Stimulated activated CD4-positive, alpha-beta T cell treated with anti-CD3 and anti-CD28 coated beads, Interleukin-4, amount 100 ng/mL, for 4 hours (primary cell): ENCODE measurements at regions not wholly inside any gene's neighbourhood (a gene's known extent, or its start where the extent isn't known, plus 50 kb on each side); places are given as distances from the start of the nearest gene placed in this dataset.
"Not testable (repeated sequence)": the region's sequence is repeated elsewhere in the genome, so short reads cannot be mapped to it uniquely, and the experiment has no call there.

Experiments
- DNase-seq, 2 experiments: peaks; one replicate each; pipeline ENCODE4 v3.0.0-alpha.2; 2020

DNA sequence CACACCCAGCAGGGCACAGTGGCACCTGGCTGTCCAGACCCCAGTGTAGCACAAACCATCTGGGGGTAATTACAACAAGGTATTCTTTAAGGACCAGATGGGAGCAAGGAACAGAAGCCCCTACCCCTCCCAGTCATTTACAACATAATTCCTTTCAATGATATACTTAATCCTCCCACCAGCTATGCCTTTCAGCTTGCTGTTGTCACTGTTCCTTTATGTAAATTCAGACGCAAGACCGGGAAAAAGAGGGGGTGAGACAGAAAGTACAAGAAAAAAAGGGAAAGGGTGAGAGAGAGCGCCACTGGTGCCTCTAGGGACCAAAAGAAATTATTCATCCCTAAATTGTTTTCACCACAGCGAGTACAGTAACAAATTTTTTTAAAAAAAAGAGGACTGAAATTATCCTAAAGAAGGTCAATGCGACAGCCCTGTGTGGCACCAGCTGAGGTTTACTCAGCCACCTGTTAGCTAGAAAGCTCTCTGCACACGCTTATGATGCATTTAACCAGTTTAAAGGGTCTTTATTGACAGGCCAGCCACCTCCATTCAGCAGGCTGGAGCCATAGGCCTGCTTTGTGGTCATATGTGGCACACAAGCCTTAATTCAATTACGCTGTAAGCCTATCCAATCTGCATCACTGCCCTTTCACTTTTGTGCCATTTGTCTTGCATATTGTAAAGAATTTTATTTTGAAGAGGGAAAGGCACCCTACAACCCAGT lies 210.2 kb upstream of the ISL1 start:
- DNase-seq = no peak

DNA sequence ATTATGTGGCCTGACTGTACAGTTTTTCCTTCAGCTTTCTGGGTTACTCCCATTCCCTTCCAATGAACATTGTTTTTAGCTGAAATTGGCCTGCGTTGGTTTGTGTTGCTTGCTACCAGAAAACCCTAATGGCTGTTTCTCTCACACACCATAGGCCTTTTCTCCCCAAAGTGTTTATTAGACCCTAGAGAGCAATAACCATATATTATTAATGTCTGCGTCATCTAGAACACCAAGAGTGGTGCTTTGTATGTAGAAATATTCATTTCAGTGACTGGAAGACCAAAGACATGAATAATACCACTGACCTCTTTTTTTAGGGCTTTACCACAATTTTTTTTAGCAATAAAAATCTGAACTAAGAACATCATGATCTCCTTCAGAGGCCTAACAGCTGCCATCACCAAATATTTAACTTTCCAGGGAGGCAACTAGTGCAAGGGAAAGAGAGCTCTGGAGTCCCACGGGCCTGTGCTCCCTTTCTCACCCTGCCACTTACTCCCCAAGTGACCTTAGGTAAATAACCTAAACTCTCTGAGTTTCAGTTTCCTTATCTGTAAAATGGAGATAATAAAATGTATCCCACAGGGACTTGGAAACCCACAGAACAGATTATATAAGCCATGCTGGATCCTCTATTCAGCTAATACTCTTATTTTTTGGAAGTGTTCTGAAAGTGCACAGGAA lies 201.9 kb upstream of the ISL1 start:
- no peak for DNase-seq

DNA sequence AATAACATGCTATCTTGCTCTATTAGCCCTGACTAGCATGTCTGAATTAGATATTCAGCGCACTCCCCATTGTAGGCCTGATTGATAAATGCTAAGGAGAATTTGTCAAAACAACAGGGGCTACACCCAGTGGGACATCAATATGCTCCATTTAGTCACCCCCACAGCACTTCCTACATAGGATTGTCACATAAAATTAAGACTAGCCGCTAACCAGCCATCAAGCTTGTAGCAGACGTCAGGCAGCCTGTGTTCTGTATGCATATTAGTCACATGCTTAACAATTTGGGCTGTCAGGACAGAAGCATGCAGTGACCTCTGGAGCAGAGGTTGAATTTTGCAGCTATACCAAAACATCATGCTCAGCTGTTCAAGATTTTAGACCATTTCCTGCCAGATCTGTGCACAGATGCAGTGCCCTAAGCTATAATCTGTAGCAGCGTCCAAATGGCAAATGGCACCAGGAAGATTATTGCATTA lies 197.4 kb upstream of the ISL1 start:
- DNase-seq = no peak

DNA sequence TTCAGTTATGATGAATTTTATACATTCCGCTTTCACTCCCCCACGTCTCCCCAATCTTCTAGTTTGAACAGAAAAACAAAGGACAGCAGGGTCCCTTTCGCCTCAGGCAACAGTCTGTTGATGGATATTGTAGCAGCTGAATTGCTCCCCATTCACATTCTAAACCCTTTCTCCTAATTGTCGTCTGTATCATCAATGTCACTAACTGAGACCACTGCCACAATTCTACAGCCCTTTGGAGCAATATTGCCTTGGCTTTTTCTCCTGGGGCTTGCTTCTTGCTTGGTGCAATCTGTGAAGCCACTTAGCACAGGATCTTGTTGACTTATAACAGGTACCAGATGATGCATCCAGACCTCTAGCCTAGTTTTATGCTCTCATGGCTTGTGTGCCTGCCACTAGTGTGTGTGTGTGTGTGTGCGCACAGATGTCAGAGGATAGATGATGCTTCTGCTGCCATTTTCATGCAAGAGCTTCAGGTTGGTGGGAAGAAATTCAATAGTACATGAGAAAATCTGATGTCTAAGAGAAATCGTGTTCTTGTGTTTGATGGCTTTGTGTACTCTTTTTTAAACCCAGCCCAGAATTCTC lies 195.2 kb upstream of the ISL1 start:
- DNase-seq = no peak

DNA sequence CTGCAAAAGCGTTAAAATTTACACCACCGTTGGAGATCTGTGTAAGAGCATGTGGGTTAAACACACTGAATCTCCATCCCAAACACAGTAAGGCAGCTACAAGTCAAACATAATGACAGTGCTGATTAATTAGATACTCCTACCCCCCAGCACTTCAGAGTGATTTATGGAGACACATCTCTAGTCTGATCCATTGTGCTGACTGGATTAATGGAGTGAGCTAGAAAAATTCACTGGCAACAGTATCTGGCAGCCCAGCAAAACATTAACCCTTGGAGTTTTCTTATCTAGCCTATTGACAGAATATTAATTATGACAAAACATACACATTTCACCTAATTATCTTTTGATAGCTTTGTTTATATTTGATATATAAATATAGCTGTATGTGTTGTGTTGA lies 188.6 kb upstream of the ISL1 start:
- DNase-seq = no peak

DNA sequence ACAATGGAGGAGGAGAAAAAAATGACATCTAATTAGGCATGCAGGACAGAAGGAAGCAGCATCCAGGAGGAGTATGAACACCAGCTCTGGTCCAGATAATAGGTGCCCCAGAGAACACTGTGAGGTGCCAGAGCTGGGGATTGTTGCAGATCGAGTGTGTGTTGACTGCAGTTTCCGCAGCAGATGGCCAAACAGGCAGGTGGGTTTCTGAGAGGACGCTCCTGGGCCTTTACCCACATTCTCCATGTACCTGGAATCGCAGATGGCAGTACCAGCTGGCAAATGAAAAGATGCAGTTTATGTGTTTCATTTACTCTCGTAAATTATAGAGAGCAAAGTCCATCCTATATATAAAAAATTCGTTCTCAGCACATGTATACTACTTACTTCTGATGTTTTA lies 182.2 kb upstream of the ISL1 start:
- no peak for DNase-seq

DNA sequence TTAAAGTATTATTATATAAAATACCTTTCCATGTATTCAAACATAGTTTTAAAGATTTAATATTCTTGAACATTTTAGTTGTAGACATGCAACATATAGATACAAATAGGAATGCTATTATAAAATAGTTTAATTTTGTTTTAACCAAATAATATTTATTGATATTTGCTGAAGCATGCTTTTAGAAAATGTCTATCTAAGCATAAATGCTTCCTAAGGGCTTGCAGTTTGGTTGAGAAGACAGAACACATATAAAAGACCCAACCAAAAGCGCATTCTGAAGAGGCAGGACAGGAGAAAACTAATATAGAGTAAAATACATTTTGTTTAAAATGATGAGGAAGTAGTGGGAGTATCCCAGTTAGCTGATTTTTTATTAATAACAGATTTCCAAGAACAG lies 181.5 kb upstream of the ISL1 start:
- DNase-seq = no peak

DNA sequence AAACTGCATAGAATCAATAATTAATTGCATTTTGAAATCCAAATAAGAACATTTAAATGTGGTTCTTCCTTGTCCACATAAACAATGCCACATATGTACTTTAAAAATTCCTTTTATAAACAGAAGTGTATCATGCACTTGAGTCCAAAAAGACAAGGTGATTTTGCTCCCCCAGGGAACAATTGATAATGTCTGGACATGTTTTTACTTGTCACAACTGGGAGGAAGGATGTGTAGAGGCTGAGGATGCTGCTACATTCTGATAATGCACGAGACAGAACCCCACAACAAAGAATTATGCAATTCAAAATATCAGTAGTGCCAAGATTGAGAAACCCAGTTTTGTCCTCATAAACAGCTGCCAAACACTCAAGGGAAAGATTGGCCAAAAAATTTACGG lies 181.1 kb upstream of the ISL1 start:
- no peak for DNase-seq

DNA sequence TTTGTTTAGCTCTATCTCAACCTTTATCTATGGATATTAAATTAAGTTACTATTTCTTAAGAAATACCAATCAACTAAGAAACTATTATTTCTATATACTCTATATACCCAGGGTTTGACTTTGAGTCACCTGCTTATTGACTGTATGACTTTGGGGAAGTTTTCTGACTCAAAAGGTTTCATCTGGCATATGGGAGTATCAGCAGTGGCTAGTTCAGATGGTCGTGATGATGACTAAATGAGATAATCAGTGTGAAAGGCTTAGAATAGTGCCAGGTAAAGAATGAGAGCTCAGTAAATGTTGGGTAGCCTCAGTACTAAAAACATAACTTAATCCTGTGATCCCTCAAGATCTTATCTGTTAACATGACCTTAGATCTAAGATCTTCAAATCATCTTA lies 179.7 kb upstream of the ISL1 start:
- no peak for DNase-seq

DNA sequence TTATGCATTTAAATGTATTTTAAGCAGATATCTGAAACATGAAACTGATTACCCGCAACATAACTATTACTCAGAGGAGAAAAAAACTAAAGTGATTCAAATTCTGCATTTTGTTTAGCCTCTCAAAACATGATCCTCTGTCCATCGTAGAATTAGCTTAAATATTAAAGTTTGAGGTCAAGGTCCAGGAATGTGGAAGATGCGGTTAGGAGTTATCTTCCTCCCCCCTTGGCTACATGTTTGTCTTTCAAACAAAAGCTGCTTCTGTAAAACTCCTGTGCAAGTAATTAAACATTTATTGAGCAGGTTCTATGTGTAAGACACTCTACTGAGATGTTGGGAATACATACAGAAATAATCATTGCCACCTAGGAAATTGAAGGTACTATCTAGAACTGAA lies 175.0 kb upstream of the ISL1 start:
- DNase-seq = no peak

DNA sequence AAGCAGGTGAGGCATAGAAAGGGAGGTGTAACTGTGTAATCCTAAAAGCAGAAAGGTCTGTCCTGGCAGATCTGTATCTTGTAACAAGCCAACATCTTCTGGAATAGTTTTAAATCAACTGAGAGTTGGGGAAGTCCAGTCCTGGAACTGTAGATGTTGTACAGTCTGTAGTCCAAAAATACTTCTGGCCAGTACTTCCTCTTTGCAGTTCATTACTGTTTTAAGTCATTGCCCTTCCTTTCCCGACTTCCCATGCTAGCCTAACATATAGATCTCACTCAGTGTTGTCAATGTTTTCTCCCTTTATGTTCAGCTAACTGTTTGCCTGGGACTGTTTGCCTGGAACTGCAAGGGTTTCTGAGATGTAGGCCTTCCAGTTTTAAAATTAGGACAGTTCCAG lies 168.5 kb upstream of the ISL1 start:
- no peak for DNase-seq

DNA sequence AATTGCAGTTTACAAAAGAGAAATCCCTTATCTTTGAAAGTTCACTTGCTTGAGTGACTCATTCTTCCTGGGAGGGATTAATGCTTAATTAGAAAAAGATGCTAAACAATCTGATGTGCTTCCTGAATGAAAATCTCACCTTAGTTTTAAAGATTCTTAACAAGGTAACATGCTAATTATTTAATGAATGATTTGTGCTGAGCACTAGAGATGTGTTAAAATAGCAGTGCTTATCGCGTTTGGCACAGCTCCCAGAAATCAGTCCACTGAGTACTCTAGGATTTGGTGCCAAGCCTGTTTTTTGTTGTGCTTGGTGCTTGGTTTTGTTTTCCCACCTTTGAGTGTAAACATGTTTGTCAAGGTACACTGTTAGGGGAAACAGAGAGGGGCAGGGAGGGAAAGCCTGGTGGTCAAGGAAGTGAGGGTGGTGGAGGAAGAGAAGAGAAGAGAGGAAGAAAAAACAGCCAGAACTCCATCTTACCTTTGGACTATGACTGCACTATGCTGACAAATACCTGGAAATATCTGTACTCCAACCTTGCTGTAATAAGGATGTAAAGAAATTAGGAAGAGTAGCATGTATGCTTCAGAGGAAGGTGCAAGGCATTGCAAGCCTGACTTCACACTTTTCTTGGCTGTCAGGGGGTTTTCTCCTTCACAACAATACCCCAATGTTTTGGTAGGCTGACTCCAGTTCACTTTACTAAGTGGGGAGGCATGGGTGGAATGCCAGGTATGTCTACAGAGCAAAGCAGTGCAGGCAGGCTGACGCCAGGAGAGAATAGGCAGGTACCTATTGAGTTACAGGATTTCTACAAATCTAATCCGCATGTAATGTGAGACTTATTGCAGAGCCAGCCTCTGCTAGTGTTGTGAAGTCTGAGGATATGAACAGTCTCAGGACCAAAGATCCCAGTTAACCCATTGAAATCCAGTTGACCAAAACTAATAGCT lies 157.2 kb upstream of the ISL1 start:
- no peak for DNase-seq

DNA sequence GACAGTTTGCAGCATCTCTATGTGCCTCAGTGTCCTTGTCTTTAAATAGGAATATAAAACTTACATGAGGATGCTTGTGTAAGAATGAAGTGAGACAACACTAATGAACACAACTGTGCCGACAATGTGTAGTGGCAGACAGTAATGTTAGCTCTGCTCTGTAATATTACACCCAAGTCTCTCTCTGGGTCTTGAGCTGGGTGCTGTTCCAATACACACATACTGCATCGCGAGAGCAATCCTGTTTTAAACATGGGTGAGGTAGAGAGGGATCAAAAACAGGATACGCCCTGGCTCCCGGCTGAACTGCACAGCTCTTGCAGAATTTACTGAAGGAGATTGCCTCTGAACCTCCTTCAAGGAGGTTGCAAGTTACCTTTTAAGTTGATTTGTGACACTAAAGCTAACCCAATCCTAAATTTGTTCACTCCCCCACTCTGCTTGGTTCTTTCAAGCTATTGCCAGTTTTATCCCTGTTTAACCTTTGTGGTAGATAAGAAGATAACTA lies 155.2 kb upstream of the ISL1 start:
- DNase-seq = no peak

DNA sequence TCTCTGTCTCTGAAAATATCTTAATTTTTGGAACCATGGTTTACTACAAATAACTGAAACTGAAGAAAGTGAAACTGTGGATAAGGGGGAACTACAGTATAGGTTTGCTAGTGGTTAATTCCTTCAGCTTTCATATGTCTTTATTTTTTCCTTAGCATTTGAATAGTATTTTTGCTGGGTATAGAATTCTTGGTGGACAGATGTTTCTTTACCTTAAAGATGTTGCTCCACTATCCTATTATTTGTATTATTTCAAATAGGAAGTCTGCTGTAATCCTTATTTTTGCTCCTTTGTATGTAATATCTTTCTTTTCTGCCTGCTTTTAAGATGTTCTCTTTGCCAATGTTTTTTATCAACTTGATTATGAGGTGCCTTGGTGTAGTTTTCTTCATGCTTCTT lies 152.9 kb upstream of the ISL1 start:
- no peak for DNase-seq

DNA sequence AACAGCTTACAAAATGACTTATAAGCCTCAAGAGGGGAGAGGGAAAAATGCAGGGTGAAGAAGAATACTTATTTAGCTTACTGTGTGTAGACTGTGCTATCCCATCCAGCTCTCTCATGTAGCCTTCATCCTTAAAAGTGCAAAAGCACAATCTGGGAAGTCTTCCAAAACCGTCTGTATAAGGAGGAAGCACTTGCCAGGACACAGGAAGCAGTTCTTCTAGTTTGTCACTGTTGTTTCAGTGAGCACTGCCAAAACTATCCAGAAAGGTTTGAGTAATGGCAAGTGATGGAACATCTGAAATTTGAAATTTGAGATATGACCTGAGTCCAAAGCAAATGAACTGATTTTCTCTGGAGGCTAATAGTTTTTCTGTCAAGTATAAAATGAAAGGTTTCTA lies 140.8 kb upstream of the ISL1 start:
- no peak for DNase-seq

DNA sequence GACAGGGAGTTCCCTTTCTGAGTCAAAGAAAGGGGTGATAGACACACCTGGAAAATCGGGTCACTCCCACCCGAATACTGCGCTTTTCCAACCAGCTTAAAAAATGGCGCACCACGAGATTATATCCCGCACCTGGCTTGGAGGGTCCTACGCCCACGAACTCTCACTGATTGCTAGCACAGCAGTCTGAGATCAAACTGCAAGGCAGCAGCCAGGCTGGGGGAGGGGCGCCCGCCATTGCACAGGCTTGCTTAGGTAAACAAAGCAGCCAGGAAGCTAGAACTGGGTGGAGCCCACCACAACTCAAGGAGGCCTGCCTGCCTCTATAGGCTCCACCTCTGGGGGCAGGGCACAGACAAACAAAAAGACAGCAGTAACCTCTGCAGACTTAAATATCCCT lies 132.3 kb upstream of the ISL1 start:
- DNase-seq = not testable (repeated sequence)

DNA sequence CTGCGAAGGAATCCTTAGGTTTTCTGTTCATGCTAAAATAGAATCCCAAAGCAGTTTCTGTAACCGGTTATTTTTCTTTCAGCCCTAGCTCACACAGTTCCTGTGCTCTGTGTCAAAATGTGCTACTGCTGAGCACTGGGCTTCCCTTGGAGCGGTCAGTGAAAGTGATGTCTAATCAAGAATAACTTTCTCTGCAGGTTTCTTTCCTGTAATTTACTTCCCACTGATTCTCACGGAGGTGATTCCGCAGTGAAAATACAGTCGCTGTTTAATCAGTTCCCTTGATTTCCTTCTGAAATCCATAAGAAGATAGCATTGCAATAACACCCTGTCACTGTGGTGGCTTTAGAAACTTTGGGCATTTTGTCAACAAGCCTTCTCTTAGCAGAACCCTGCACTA lies 112.0 kb upstream of the ISL1 start:
- DNase-seq = no peak

DNA sequence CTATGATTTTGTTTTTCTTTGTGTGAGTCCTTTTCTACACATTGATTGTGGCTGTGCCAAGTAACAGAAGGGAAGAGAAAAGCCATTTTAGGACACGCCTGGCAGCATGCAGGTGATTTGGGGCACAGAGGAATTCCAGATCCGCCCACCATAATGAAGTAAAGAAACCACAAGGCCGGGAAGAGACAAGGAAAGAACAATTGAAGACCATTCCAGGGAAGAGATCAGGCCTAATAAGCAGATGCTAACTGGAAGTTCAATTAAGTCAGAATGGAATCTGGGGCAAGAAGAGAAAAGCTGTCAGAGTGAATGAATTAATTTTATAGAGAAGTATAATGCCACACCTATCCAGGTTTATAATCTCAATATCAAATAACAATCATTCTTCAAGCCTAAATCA lies 110.2 kb upstream of the ISL1 start:
- DNase-seq = no peak

DNA sequence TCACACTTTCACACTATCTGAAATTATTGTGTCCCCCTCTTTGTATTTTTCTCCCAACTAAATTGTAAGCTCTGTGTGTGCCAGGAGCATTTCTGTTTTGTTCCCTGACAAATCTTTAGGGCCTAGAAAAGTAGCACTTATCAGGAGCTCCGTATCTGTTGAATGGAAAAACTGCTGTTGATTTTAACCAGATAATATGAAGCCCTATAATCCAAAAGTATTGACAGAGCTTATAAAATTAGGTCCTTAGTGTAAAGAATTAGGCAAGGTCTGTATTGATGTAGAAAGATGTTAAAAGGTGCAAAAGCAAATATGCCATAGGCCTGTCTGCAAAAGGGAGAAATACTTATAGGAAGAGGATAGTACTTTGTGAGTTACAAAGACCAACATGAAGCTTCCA lies 109.4 kb upstream of the ISL1 start:
- DNase-seq = no peak

DNA sequence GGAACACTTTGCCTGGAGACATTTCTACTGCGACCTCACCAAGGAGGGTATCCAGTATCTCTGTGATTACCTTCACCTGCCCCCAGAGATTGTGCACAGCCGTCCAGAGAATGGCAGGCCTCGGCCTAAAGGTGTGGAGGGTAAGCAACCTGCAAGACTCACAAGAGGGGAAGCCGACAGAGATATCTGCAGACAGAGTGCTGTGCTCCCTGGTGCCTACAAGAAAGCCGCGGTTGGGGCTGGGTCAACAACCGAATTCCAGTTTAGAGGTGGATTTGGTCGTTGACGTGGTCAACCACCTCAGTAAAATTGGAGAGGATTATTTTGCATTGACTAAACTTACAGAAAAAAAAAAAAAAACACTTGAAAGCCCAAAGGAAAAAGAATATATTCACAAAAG lies 107.8 kb upstream of the ISL1 start:
- DNase-seq = no peak

DNA sequence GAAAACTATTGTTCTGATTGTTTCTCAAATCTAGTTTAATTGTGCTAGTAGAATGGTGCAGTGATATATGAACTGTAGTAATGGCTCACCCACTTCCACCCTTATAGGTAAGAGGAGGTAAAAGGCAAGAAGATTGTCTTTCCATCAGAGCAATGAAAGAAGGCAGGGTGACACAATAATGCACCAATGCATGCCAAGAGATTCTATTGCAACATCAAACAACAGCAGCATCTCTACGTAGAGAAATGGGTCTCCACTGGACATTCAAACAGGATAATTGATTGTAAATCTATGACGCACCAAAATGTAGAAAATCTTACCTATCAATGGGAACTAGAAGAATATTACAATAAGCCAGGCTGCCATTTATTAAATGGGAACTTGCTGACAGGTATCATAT lies 107.0 kb upstream of the ISL1 start:
- no peak for DNase-seq

DNA sequence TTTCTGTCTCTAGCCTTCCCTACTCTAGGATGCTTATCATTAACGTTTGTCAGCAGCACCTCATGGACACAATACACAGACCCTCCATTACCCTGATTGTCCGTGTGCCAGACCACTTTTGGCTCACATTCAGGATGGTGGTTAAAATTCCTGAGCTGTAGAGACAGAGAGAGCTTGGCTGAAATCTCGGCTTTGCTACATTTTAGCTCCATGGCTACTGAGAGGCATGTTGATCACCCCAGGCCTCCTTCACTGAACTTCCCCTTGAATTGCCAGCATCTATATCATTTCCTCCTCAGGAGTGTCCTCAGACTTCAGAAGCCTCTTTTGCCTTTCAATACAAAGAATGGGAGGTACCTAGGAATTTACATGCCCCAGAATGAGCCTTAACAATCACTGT lies 104.7 kb upstream of the ISL1 start:
- no peak for DNase-seq
